ENCODE measurements at regions not wholly inside any gene's neighbourhood (a gene's known extent, or its start where the extent isn't known, plus 50 kb on each side); places are given as distances from the start of the nearest gene placed in this dataset.

GRCh38 chr6:143621876-143622605 lies 55.7 kb upstream of the PHACTR2 start (continued):
- TF ChIP-seq CHD7 (IDR thresholded peaks at IDR 0.05; ENCODE audit: insufficient replicate concordance, low read length) = no peak
- no peak for TF ChIP-seq ZNF274 (IDR thresholded peaks at IDR 0.05; ENCODE audit: borderline replicate concordance, extremely low read depth, low read length)
- TF ChIP-seq POLR2A (IDR thresholded peaks at IDR 0.05; ENCODE audit: control extremely low read depth in 1 of 2, low read depth in 2 of 2, low read length in 2 of 2) = no peak
- TF ChIP-seq EP300 (IDR thresholded peaks at IDR 0.05; ENCODE audit: borderline replicate concordance in 1 of 2, low read depth in 2 of 2, low read length in 2 of 2) = no peak
- no peak for TF ChIP-seq CTCF (IDR thresholded peaks at IDR 0.05; ENCODE audit: control extremely low read depth in 1 of 3, insufficient read depth in 1 of 3, low read depth in 1 of 3, low read length in 3 of 3)

All from H1 (cell line).